GM19467 (cell line): ENCODE measurements at regions not wholly inside any gene's neighbourhood (a gene's known extent, or its start where the extent isn't known, plus 50 kb on each side); places are given as distances from the start of the nearest gene placed in this dataset.

ENCODE experiments used
- ATAC-seq: cut with Tn5 transposase; IDR thresholded peaks from one replicate; pipeline ENCODE4 v1.9.1; 2021; ENCODE audit warnings: mild to moderate bottlenecking, moderate library complexity; ENCODE audit not compliant: unreplicated experiment

DNA sequence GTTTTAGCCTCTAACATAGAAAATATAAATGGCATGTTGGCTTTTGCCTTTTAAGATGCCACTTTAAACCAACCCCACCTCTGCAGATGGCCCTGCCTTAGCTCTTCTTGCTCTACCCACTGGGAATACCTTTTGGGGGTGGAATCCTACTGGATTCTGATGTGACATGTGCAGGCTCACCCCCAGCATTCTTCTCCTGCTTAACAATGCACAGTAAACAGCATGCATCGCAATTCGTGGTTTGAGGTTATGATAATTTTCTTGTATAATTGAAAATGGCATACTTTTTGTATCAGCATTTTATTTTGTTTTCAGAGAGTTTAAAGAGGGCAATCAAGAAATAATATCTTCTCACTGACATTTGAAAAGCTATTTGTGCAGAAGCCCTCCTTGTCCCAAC is 167.9 kb downstream of the AREG start:
- ATAC-seq = no peak

DNA sequence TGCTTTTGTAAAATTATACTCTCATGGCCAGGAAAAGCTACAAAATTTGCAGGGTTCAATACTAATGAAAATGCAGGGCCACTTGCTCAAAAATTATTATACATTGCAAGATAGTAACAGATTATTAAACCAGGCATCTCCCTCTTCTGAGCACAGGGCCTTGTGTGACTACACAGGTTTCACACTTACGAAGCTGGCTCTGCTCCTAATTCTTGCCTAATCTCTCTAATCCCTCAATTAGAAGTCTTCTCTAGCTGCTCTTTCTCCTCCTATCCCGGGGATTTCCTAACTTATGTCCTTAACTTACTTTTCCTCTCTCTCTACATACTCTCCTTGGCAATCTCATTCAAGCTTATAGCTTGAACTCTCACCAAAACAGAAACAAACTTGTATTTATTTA is 168.3 kb downstream of the AREG start:
- ATAC-seq = no peak

DNA sequence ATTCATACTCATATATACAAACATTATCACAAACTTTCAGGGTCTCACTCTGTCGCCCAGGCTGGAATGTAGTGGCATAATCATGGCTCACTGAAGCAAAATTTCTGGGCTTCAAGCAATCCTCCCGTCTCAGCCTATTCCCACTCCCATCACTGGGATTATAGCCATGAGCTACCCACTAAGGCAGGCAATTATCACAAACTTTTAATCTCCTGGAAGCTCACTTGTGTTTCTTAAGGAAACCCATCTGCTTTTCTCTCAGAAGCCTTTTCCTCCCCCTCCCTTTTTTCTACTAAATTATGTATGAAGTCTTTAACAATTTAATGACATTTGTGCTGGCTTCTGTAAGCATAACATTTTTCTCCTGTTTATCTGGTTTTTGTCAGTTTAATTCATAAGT is 170.5 kb downstream of the AREG start:
- no peak for ATAC-seq

DNA sequence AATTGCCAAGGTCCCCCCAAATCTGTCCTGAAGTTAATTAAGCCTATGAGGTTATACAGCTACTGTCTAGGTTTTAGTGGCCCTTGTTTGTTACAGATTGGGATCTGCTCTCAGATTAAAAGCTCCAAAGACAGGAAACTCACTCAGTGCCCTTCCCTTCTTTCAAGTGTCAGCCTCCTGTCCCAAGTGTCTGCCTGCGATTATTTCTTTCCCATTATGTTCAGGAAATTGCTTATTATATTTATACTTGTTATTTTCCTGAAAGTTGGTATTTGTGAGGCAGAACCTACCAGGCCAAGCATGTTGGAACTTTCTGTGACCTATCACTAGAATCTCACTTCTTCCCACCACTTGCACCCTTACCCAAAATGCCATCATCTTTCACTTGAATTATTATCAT is 173.2 kb downstream of the AREG start:
- no peak for ATAC-seq

DNA sequence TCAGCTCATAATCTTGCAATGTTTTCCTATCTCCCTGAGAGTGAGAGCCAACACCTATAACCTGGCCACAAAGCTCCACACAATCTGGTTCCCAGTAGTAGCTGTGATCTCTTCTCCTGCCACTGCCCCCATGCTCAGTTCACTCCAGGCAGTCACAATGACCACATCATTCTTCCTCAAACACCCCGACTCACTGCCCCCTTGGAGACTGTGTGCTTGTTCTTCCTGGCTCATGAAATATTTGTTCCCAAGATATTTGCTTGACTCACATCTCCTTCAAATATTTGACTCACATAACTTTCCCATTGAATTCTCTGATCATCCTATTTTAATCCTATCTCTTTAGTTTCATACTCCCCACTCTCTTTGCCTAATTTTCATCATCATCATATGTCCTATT is 173.7 kb downstream of the AREG start:
- ATAC-seq = no peak

DNA sequence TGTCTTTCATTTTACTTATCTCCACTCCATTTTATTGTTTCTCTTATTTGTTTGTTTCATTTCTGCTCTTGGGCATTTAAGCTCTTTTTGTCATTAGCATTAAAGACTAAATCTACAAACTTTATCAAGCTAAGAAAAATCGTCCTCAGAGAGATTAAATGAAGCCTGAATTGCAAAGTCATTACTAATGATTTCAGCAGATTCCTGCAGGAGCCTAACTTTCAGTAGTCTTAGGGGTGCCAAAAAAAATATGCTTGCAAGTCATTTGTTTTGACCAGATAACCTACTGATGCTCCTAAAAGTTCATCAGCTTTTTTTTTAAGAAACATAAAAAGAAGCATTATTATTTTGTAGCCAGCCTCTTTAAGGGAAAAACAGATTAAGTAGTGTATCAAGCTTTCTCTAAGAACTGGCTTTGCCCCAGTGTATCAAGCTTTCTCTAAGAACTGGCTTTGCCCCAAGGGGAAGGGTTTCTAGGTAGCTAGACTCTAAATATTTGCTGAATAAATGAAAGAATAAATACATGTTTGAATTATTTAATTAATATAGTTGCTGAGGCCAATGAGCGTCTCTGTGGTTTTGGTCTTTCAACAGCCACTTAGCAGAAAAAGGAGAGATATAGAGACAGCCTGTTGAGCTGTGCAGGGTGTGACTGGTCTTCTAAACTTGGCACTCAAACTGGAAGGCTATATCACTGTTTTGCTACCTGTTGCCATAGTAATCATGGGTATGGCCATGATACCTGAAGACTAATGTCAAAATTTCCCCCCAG is 174.2 kb downstream of the BTC start:
- ATAC-seq = no peak

DNA sequence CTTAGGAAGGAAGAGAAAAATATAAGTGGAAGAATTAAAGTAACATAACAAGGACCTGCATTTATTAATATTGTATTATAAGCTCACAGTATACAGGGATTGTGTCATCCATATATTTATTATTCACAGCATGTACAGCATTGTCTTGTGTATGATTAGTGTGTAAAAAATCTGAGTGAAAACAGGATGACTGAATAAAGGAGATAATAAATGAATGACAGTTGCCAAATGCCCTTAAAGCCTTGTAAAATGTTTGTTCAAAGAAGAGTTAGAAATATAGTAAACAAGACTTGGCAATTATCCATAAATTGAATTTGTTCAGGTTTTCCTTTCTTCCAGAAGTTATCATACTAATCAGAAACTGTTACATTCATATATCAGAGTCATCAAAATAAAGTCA is 172.7 kb downstream of the BTC start:
- no peak for ATAC-seq

DNA sequence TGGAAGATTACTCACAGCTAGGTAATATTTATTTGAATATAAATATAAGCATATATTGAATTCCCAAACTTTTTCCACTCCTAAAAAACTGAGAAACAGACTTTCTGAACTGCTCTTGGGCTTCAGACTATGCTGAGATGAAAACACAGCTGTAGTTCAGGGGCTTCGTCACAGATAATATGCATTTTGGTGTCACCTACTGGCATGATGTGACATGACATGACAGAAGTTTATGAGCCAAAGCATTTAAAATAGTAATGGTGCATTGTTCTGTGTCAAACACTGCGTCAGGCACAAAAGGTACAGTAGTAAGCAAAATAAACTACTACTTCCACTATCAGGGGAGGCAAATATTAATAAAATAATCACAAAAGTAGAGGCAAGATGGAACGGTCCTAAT is 171.3 kb downstream of the BTC start:
- ATAC-seq = no peak

DNA sequence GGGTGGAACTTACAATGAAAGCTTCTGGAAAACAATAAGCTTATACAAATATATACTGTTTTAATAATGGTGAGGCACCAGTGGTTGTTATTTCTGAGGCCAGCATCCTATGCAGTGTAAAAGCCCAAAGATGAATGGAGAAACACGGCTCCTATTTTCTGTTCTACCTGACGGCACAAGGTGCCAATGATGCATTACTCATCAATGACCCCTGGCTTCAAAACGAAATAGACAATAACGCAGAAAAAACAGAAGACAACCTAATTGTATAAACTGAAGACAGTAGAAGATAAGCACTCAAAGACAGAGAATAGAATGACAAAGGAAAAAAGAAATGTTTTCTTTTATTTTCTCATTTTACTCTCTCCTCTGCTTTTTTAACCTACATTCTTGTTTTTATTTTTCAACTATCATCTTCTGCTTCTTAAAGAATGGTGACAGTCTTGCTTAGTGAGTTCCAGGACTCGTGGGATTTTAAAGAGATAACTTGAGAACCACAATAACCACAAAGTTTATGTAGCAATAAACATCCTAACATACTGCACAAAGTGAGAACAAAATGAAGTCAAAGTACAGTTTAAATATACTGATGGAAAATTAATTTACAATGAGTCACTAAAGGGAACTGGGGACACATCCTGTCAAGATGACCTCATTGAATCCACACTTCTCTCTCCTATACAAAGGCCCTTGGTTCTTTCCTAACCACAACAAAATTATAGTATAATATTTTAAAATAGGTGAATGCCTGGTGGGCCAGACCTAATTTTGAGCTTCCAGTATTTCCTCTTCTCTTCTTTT is 169.8 kb downstream of the BTC start:
- no peak for ATAC-seq

DNA sequence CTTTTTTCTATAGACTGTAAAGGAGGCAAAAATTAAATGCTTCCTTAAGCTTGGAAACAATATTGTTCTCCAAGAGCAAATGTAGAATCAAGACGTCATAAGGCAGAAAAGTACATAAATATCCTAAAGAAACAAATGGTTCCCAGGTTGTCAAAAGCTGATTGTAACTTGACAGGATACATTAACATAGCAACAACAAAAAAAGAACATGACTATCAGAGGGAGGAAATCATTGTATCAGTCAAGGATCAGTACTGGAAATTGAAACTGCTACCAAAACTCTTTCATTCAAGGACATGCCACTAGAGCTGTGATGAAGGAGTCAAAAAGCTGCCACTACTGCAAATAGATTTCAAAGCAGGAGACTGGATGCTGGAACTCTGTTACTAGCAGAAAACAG is 168.3 kb downstream of the BTC start:
- ATAC-seq = no peak

DNA sequence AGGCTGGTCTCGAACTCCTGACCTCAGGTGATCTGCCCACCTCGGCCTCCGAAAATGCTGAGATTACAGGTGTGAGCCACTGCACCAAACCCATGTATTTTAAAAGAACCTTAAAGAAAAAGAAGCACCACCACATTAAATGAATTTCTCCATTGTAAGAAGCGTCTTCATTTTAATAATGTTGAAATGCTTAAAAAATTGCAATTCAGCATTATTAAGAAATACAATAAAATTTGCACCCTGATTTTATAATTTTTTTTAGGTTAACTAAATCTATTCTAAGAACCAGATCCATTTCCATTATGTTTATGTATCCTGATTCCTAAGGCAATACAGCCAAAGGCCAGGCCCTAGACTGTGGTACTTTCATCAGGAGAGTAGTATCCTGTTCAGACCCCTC is 167.2 kb downstream of the BTC start:
- ATAC-seq = no peak

DNA sequence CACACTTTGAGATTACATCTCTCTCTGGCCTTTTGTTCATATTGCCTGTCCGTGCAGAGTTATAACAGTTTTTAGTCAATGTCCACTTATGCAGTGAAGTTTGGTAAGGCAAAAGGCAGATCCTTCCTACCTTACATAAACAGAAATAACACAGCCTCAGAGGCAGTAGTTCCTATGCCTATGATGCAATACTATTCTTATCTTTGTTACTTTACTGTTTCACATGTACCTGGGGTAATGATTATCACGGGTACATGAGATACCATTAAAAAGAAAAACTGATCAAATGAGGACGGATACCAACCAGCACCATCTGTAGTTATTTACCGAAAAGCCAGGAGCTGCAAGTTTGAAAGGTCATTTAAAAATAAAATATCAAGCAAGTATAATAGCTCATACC is 166.8 kb downstream of the BTC start:
- ATAC-seq = no peak

DNA sequence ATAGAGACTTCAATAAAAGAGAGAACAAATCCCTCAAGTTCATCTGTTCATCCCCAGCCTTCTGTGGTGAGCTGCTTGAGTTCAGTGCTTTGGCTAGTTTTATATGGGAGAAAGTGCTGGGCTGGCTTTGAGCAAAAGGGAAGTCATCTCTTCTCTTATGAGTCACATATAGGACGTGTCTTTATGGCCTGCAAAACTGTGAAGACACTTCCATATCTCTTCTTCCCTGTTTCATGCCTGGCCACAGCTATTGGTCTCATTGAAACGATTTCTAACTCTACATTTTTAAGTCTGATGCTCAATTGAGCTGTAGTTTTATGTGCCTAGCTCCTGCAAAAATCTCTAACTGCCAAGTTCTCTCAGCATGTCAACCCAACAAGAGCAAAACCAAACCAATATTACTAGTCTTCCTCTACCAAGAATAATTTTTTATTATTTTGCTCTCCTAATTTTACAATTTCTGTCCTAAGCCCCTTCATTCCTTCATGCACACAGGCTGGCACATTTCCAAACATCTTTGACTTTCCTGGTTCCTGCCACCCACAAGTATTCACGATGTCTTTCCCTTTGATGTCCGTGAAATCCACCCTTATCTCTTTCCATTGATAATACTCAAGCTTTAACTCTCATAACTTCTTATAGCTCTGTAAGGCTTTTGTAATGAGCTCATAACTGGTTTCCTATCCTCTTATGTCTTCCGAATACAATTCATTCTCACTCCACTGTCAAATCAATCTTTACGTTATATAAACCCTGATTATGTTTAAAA is 165.3 kb downstream of the BTC start:
- ATAC-seq = no peak

DNA sequence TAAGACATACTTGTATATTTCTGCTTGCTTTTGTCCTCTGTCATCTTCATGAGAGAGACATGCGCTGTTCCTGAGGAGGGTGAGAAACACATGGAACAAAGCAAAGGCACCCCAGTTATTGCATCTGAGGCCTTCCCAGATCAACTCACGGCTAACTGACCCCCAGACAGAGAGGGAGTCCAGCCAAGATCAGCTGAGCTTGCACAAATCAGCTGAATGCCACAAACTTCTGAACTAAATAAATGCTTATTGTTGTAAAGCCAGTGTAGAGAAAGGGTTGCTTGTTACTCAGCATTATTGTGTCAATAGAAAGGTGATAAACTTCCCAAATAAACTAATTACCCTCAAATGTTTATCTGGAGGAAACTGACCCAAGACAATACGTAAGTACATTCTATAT is 163.8 kb downstream of the BTC start:
- ATAC-seq = no peak

DNA sequence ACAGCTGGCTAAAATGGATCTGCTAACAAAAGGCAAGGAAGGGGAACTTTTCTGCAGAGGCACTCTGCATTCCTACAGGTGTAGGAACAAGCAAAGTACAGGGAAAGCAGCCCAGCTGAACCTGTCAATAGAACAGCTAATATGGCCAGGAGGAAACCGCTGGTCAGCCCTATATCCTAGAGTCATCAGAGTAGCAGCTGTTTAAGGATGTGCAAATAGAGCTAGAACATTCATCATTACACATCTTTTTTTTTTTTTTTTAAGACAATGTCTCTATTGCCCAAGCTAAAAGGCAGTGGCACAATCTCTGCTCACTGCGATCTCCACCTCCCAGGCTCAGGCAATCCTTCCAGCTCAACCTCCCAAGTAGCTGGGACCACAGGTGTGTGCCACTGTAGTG is 163.0 kb downstream of the BTC start:
- no peak for ATAC-seq

DNA sequence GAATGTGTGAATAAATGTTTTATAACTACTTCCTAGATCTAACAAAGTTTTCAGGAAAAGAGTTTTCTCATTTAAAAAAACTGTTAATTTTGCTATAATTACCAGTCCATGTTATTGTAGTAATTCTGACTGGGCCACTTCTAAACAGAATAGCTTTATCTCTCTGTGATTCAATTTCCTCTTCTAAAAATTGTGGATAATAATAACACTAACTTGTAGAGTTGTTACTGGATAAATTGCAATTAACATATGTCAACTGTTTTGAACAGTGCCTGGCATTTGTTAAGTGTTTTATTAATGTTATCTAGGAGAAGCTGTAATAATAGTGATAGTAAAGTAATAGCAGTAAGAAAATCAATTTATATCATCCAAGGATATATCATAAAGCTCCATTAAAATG is 162.3 kb downstream of the BTC start:
- ATAC-seq = no peak

DNA sequence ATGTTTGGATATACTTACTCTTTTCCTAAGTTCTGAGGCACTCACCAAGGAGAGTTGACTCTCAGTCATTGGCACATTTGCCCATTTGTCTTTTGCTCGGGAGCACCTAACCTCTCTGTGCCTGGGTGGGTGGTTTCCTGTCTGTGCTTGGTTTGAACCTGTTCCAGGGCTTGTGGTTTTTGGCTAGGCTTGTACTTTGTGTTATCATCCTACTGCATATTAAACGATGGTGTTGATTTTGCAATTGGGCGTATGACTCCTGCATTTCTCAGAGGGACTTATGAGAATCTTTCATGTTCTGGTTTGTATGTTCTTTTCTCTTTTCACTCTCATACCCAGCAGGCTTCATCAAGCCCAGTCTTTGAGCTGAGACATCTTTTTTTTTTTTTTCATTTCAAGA is 161.7 kb downstream of the BTC start:
- no peak for ATAC-seq

DNA sequence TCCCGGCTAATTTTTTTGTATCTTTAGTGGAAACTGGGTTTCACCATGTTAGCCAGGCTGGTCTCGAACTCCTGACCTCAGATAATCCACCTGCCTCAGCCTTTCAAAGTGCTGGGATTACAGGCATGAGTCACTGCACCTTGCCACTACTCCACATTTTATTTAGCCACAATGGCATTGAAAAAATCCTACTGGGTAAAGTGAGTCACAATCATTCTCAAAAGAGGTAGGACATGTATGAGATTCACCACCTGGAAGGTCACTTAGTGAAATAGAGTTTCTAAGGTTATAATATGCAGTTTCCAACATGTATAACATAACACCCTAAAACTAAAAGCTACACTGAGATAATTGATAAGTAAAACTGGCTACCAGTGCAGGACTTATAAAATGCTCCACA is 159.2 kb downstream of the BTC start:
- no peak for ATAC-seq

DNA sequence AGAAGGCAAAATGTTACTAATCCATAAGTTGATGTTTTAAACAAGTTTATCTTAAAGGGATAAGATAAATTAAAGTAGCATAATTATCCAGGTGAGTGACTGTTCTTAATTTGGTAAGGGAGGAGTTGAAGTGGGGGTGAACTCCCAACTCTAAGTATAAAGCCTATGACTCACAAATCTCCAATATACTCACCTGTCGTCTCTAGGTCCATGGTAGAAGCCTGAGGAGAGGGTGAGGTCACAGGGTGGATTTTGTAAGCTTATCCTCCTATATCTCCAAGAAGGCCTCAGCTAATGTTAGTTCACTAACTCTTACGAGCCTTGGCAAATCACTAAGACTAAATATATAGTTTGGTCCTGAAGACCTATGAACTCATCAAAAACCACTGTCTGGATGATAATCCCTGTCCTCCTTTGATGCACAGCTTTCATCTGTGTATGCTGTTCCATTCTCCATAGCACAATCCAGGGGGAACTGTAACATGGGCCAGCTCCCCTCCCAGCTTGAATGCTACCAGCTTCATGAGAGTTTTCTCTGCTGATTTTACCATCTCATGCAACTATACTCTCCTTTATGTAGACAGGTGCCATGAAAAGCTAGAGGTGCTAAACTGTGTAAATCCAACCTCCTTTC is 158.7 kb downstream of the BTC start:
- ATAC-seq = no peak

DNA sequence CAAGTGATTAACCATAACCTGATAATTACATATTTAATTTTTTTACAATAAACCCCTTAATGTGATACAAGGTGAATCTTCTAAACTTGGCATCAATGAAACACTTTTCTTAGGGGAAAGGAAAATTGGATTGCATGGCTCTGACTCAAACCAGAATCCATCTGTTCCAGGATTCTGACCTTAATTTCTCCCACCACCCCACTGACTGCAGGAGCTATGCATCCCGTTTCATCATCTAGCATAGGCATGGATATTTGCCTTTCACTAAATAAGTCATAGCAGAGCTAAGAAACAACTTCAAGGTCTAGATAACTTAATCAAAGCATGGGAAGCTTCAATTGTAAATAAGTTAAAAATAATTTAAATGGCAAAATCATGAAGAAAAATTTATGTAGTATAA is 156.3 kb downstream of the BTC start:
- no peak for ATAC-seq

DNA sequence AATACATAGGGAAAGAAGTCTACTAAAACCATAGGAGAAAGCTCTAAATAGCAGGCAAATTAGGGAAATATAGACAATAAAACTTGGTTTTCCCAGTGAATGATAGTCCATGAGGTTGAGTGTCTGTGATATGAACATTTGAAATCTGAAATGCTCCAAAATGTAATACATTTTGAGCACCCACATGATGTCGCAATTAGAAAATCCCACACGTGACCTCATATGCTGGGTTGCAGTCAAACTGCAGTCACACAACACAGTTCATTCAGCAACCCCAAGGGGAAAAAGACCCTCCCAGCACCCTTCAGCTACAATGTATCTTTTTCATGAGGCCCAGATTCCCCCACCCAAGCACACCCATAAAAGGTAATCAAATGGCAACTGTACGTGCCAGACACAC is 155.6 kb downstream of the BTC start:
- ATAC-seq = no peak
